CD14-positive monocyte (primary cell): ENCODE measurements at regions not wholly inside any gene's neighbourhood (a gene's known extent, or its start where the extent isn't known, plus 50 kb on each side); places are given as distances from the start of the nearest gene placed in this dataset.
"Not testable (repeated sequence)": the region's sequence is repeated elsewhere in the genome, so short reads cannot be mapped to it uniquely, and the experiment has no call there.

ENCODE experiments used
- DNase-seq, 3 donors: peaks; one replicate each; pipeline ENCODE4 v3.0.0-alpha.2; 2011 to 2022
- H2AFZ ChIP-seq: 2 replicates; pipeline ENCODE4 v1.6.0; 2012; ENCODE audit warnings: mild to moderate bottlenecking, low read depth, low read length, inconsistent platforms; ENCODE audit not compliant: insufficient read depth, poor library complexity, severe bottlenecking
- H3K27ac ChIP-seq, 2 donors: 1 replicate in 1 of 2; 2 replicates in 1 of 2; pipeline ENCODE4 v1.5.1; 2012 to 2013; ENCODE audit warnings: low read length in 2 of 2, control low read depth in 1 of 2, inconsistent platforms in 1 of 2, low read depth in 1 of 2, mild to moderate bottlenecking in 1 of 2
- H3K27me3 ChIP-seq, 2 donors: one replicate each; pipeline versions ENCODE4 v1.6.0 to v1.6.1; 2011 to 2013; ENCODE audit warnings: low read length in 2 of 2; ENCODE audit not compliant: control insufficient read depth in 2 of 2, insufficient read depth in 2 of 2
- H3K36me3 ChIP-seq, 2 donors: replicated peaks in 1 of 2; 1 replicate in 1 of 2; 2 replicates in 1 of 2; pipeline versions ENCODE4 v1.5.1 to v1.6.1; 2012 to 2013; ENCODE audit warnings: low read length in 2 of 2, control low read depth in 1 of 2, inconsistent platforms in 1 of 2, mild to moderate bottlenecking in 1 of 2; ENCODE audit not compliant: insufficient read depth in 2 of 2, control insufficient read depth in 1 of 2
- H3K4me1 ChIP-seq, 2 donors: 1 replicate in 1 of 2; 2 replicates in 1 of 2; pipeline versions ENCODE4 v1.5.1 to v1.6.1; 2012 to 2013; ENCODE audit warnings: low read length in 2 of 2, control low read depth in 1 of 2, inconsistent platforms in 1 of 2, mild to moderate bottlenecking in 1 of 2, moderate library complexity in 1 of 2; ENCODE audit not compliant: insufficient read depth in 2 of 2, control insufficient read depth in 1 of 2
- H3K4me2 ChIP-seq: replicated peaks from 2 replicates; pipeline ENCODE3; 2012; ENCODE audit warnings: low read length, moderate library complexity, mild to moderate bottlenecking; ENCODE audit not compliant: poor library complexity, severe bottlenecking; ENCODE audit errors: extremely low read depth
- H3K4me3 ChIP-seq, 3 experiments: fragments of 200-600 bp in 1 of 3; sonication (generic) in 1 of 3; replicated peaks in 1 of 3; 1 replicate in 2 of 3; 2 replicates in 1 of 3; pipeline ENCODE4 v1.5.1; 2011 to 2013; ENCODE audit warnings: low read length in 3 of 3, mild to moderate bottlenecking in 3 of 3, control low read depth in 2 of 3, low read depth in 2 of 3, inconsistent platforms in 1 of 3, moderate library complexity in 1 of 3
- H3K79me2 ChIP-seq: 2 replicates; pipeline ENCODE4 v1.6.0; 2012; ENCODE audit warnings: mild to moderate bottlenecking, control low read depth, inconsistent platforms, low read length, moderate library complexity; ENCODE audit not compliant: insufficient read depth
- H3K9ac ChIP-seq: 2 replicates; pipeline ENCODE4 v1.6.0; 2017; ENCODE audit warnings: low read length, mild to moderate bottlenecking; ENCODE audit not compliant: insufficient read depth, poor library complexity, severe bottlenecking
- H3K9me3 ChIP-seq, 2 donors: replicated peaks in 1 of 2; 1 replicate in 1 of 2; 2 replicates in 1 of 2; pipeline versions ENCODE4 v1.5.1 to v1.6.1; 2012 to 2013; ENCODE audit warnings: low read length in 2 of 2, control low read depth in 1 of 2; ENCODE audit not compliant: control insufficient read depth in 1 of 2, insufficient read depth in 1 of 2
- H4K20me1 ChIP-seq: 2 replicates; pipeline ENCODE4 v1.6.0; 2012; ENCODE audit warnings: mild to moderate bottlenecking, low read length, control low read depth, moderate library complexity; ENCODE audit not compliant: insufficient read depth
- H3K27ac Mint-ChIP-seq, 7 donors: one replicate each; pipeline ENCODE4 v1.8.0; 2020; ENCODE audit warnings: mild to moderate bottlenecking in 7 of 7, mixed read lengths in 7 of 7, moderate library complexity in 6 of 7, inconsistent platforms in 2 of 7
- H3K27me3 Mint-ChIP-seq, 3 donors: one replicate each; pipeline ENCODE4 v1.8.0; 2021 to 2022; ENCODE audit warnings: low read depth in 3 of 3, mild to moderate bottlenecking in 3 of 3, mixed read lengths in 3 of 3, moderate library complexity in 3 of 3, inconsistent platforms in 1 of 3
- H3K36me3 Mint-ChIP-seq, 2 donors: one replicate each; pipeline ENCODE4 v1.8.0; 2020; ENCODE audit warnings: mixed read lengths in 2 of 2, inconsistent platforms in 1 of 2, mild to moderate bottlenecking in 1 of 2
- H3K4me1 Mint-ChIP-seq: one replicate; pipeline ENCODE4 v1.8.0; 2020; ENCODE audit warnings: mild to moderate bottlenecking, mixed read lengths
- H3K4me3 Mint-ChIP-seq, 2 donors: one replicate each; pipeline ENCODE4 v1.8.0; 2020; ENCODE audit warnings: mild to moderate bottlenecking in 2 of 2, mixed read lengths in 2 of 2, moderate library complexity in 1 of 2
- H3K9me3 Mint-ChIP-seq, 7 donors: one replicate each; pipeline ENCODE4 v1.8.0; 2020 to 2022; ENCODE audit warnings: mixed read lengths in 7 of 7, mild to moderate bottlenecking in 6 of 7, moderate library complexity in 6 of 7, inconsistent platforms in 2 of 7
- WGBS: methylation state at CpG from one replicate; pipeline ENCODE4 v1.1.5; 2013; ENCODE audit warnings: missing lambda C conversion rate; ENCODE audit not compliant: insufficient coverage; 5-methylcytosine and 5-hydroxymethylcytosine counted together
- intact Hi-C, 2 donors: fragments of 100-400 bp; cut with micrococcal nuclease; formaldehyde crosslinking; loops; one replicate each; pipeline versions ENCODE4 v1.15.0 to v1.15.1; 2023
- TF ChIP-seq, protein P1 (sequence below): fragments of 200-600 bp; IDR thresholded peaks from one replicate; pipeline ENCODE4 v1.8.0; 2022; ENCODE audit warnings: antibody characterized with exemption, mild to moderate bottlenecking

DNA sequence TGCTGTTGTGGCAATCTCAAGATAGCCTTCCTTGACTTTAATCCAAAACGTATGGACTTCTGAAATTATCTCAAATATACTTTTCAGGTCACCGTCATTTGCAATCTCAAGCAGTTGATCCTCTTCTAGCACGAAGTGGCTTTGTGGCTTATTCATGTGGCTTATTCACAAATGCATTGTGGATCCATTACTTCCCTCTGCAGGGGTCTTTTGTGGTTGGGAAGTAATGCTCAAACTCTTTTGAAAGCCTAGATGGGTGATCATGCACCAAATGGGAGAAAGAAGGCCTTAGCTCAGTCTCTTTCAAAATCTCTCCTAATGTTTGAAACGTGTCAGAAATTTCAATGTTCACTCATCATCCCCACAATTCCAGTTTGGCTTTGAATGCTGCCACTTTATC lies 597.2 kb upstream of the CDH10 start:
- Mint-ChIP-seq H3K27ac (no peak overlapping the region), H3K4me3 (no peak overlapping the region), H3K27me3 (no peaks in the 10 kb centered on the region), H3K36me3 (no peaks in the 10 kb centered on the region), H3K9me3 (peaks cover 0 to 7% (median 0%) of the 10 kb centered on the region in 7 donors), H3K4me1 (no peaks in the 10 kb centered on the region)
- WGBS, result 75% methylated on average over 4 of the region's 4 CpGs
- H3K9ac ChIP-seq, result no peak overlapping the region
- no peak overlapping the region for H3K4me3 ChIP-seq
- no peak overlapping the region for H3K27ac ChIP-seq
- intact Hi-C loops, result no loop called here
- no peaks in the 10 kb centered on the region for H3K27me3 ChIP-seq
- H4K20me1 ChIP-seq, result no peaks in the 10 kb centered on the region
- no peak overlapping the region for H2AFZ ChIP-seq
- H3K4me2 ChIP-seq, result no peak overlapping the region
- H3K36me3 ChIP-seq, result no peaks in the 10 kb centered on the region
- no peak for DNase-seq
- peaks cover 0 to 6% of the 10 kb centered on the region in 2 donors for H3K9me3 ChIP-seq
- no peaks in the 10 kb centered on the region for H3K4me1 ChIP-seq
- H3K79me2 ChIP-seq, result no peaks in the 10 kb centered on the region
- TF ChIP-seq, protein P1, sequence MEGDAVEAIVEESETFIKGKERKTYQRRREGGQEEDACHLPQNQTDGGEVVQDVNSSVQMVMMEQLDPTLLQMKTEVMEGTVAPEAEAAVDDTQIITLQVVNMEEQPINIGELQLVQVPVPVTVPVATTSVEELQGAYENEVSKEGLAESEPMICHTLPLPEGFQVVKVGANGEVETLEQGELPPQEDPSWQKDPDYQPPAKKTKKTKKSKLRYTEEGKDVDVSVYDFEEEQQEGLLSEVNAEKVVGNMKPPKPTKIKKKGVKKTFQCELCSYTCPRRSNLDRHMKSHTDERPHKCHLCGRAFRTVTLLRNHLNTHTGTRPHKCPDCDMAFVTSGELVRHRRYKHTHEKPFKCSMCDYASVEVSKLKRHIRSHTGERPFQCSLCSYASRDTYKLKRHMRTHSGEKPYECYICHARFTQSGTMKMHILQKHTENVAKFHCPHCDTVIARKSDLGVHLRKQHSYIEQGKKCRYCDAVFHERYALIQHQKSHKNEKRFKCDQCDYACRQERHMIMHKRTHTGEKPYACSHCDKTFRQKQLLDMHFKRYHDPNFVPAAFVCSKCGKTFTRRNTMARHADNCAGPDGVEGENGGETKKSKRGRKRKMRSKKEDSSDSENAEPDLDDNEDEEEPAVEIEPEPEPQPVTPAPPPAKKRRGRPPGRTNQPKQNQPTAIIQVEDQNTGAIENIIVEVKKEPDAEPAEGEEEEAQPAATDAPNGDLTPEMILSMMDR, result no peak

DNA sequence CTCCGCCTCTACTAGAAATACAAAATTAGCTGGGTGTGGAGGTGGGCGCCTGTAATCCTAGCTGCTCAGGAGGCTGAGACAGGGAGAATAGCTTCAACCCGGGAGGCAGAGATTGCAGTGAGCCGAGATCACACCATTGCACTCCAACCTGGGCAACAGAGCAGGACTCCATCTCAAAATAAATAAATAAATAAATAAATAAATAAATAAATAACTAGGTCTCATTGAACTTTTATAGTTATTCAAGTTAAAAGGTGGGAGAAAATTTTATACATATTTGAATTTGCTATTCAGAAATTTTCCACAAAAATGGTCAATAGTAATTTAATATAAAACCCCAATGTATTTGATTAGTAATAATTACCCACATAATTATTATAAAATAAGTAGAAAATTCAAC lies 593.9 kb upstream of the CDH10 start:
- H3K4me3 Mint-ChIP-seq, H3K27ac ChIP-seq, H3K27ac Mint-ChIP-seq, H4K20me1 ChIP-seq, H3K4me2 ChIP-seq, H3K4me1 Mint-ChIP-seq, H3K4me3 ChIP-seq, H3K27me3 Mint-ChIP-seq, H3K36me3 ChIP-seq, H3K9me3 Mint-ChIP-seq, DNase-seq, H3K9me3 ChIP-seq, intact Hi-C loops, H3K4me1 ChIP-seq, H3K9ac ChIP-seq, H3K36me3 Mint-ChIP-seq, H3K27me3 ChIP-seq, H3K79me2 ChIP-seq, H2AFZ ChIP-seq: not testable (repeated sequence)
- WGBS, result 100% methylated on average over 1 of the region's 4 CpGs
